ENCODE measurements at regions not wholly inside any gene's neighbourhood (a gene's known extent, or its start where the extent isn't known, plus 50 kb on each side); places are given as distances from the start of the nearest gene placed in this dataset.

DNA sequence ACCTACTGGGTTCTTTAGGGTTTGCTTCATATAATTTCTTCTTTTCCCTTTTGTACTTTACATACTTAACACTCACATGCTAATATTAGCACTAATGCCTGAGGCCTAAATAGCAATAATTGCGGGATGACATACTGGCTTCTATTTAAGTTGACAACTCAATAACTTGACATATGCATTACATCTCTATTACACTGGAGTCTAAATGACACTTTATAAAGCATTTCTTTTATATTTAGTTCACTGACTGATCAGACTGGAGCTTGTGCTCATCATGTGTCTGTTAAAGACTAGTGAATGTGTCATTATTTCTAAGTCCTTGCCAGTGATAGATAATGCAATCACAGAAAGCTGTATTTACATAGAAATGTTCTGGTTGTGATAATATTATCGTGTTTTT lies 472.1 kb upstream of the SEMA3A start:
- TF ChIP-seq CTBP1 (IDR thresholded peaks at IDR 0.05; ENCODE audit: borderline replicate concordance): no peak
- TF ChIP-seq ZNF384 (IDR thresholded peaks at IDR 0.05): no peak
- TF ChIP-seq L3MBTL2 (conservative IDR thresholded peaks at IDR 0.05): no peak
- TF ChIP-seq FOXA1 (IDR thresholded peaks at IDR 0.05): no peak

Data from HEK293T (cell line).